ENCODE measurements at regions not wholly inside any gene's neighbourhood (a gene's known extent, or its start where the extent isn't known, plus 50 kb on each side); places are given as distances from the start of the nearest gene placed in this dataset.

DNA sequence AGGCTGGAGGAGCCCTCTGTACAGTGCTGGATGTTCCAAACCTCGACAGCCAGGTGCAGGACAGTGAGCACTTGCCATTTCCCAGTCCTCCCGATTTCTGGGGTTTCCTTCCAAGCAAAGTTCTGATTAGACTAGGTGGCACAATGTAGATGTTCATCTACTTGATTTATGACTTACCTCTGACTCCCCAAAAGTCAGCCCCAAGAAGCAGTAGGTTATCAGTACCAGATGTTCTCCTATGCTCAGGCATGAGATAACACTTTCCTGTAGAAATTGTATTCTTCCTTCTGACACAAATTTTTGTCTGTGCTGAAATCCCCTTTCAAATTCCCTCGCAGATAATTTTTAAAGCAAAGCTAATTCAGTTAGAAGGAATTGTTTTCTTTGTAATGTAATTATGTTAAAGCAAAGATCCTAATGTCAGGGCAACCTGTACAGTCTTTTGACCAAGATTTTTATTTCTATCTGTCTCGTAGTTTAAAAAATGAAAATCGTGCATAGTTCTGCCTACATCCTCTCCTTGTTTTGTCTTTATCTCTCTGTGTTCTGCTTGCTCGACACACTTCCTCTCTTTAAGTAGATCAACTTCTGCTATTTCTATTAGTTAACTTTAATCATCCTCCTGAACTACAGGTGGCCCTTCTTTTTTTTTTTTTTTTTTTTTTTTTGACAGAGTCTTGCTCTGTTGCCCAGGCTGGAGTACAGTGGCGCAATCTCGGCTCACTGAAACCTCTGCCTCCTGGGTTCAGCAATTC lies 102.4 kb upstream of the PJA2 start:
- TF ChIP-seq, protein P1, sequence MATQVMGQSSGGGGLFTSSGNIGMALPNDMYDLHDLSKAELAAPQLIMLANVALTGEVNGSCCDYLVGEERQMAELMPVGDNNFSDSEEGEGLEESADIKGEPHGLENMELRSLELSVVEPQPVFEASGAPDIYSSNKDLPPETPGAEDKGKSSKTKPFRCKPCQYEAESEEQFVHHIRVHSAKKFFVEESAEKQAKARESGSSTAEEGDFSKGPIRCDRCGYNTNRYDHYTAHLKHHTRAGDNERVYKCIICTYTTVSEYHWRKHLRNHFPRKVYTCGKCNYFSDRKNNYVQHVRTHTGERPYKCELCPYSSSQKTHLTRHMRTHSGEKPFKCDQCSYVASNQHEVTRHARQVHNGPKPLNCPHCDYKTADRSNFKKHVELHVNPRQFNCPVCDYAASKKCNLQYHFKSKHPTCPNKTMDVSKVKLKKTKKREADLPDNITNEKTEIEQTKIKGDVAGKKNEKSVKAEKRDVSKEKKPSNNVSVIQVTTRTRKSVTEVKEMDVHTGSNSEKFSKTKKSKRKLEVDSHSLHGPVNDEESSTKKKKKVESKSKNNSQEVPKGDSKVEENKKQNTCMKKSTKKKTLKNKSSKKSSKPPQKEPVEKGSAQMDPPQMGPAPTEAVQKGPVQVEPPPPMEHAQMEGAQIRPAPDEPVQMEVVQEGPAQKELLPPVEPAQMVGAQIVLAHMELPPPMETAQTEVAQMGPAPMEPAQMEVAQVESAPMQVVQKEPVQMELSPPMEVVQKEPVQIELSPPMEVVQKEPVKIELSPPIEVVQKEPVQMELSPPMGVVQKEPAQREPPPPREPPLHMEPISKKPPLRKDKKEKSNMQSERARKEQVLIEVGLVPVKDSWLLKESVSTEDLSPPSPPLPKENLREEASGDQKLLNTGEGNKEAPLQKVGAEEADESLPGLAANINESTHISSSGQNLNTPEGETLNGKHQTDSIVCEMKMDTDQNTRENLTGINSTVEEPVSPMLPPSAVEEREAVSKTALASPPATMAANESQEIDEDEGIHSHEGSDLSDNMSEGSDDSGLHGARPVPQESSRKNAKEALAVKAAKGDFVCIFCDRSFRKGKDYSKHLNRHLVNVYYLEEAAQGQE (IDR thresholded peaks at IDR 0.05; ENCODE audit: insufficient read depth in 1 of 2, low read depth in 2 of 2, low read length in 2 of 2) = no peak
- TF ChIP-seq TAF1 (IDR thresholded peaks at IDR 0.05; ENCODE audit: borderline replicate concordance, insufficient read depth, low read length) (no peak), FOXP2 (optimal IDR thresholded peaks at IDR 0.05; ENCODE audit: borderline replicate concordance, extremely low read depth, extremely low read length, insufficient read depth) (no peak), SIN3A (IDR thresholded peaks at IDR 0.05; ENCODE audit: borderline replicate concordance, insufficient read depth, low read length) (no peak), POLR2AphosphoS5 (IDR thresholded peaks at IDR 0.05; ENCODE audit: low read depth, low read length) (no peak)

DNA sequence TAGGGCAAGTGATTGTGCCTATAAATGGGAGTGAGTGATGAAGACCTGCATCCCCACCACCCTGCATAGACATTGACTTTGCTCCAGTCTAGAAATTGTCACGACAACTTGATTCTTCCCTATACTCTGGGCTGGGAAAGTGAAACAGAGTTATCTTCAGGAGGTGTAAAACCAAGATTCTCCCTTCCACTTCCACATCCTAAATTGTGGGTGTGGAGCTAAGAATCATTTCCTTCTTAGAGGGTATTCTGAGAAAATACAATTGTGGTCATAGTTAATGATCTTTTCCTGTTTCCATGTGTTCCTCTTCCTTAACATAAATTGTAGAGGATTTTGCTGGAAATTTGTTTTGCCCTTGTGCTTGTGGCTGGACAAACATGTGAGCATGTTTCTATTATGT lies 96.8 kb upstream of the PJA2 start:
- TF ChIP-seq, protein P1 (IDR thresholded peaks at IDR 0.05; ENCODE audit: insufficient read depth in 1 of 2, low read depth in 2 of 2, low read length in 2 of 2) = no peak
- TF ChIP-seq TAF1 (IDR thresholded peaks at IDR 0.05; ENCODE audit: borderline replicate concordance, insufficient read depth, low read length) (no peak), POLR2AphosphoS5 (IDR thresholded peaks at IDR 0.05; ENCODE audit: low read depth, low read length) (no peak), SIN3A (IDR thresholded peaks at IDR 0.05; ENCODE audit: borderline replicate concordance, insufficient read depth, low read length) (no peak), FOXP2 (optimal IDR thresholded peaks at IDR 0.05; ENCODE audit: borderline replicate concordance, extremely low read depth, extremely low read length, insufficient read depth) (no peak)

DNA sequence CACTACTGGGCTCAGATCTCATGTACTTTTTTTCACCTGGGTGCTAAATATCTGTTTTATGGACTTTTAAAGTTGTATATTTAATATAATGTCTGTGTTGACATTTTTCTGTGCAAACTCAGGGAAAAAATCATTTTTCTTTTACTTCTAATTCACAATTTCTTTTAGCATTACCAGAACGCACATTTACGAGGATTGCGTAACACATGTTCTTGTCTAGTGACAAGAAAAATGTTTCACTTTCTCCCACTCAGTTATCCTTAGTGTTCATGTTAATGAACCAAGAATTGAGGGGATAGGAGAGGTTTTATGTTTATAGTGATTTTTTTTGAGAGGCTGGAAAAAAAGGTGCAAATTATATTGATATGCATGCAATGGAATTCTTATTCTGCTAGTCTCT lies 86.3 kb upstream of the PJA2 start:
- TF ChIP-seq FOXP2 (optimal IDR thresholded peaks at IDR 0.05; ENCODE audit: borderline replicate concordance, extremely low read depth, extremely low read length, insufficient read depth) (no peak), POLR2AphosphoS5 (IDR thresholded peaks at IDR 0.05; ENCODE audit: low read depth, low read length) (no peak), TAF1 (IDR thresholded peaks at IDR 0.05; ENCODE audit: borderline replicate concordance, insufficient read depth, low read length) (no peak), SIN3A (IDR thresholded peaks at IDR 0.05; ENCODE audit: borderline replicate concordance, insufficient read depth, low read length) (no peak)
- TF ChIP-seq, protein P1 (IDR thresholded peaks at IDR 0.05; ENCODE audit: insufficient read depth in 1 of 2, low read depth in 2 of 2, low read length in 2 of 2) = no peak

- no peak for TF ChIP-seq TAF1 (IDR thresholded peaks at IDR 0.05; ENCODE audit: borderline replicate concordance, insufficient read depth, low read length)
- TF ChIP-seq, protein P1 (IDR thresholded peaks at IDR 0.05; ENCODE audit: insufficient read depth in 1 of 2, low read depth in 2 of 2, low read length in 2 of 2) = no peak
- no peak for TF ChIP-seq SIN3A (IDR thresholded peaks at IDR 0.05; ENCODE audit: borderline replicate concordance, insufficient read depth, low read length)
- no peak for TF ChIP-seq POLR2AphosphoS5 (IDR thresholded peaks at IDR 0.05; ENCODE audit: low read depth, low read length)
- TF ChIP-seq FOXP2 (optimal IDR thresholded peaks at IDR 0.05; ENCODE audit: borderline replicate concordance, extremely low read depth, extremely low read length, insufficient read depth) = no peak
Measured at GRCh38 chr5:109487753-109488420, 78.1 kb upstream of the PJA2 start.

Data from PFSK-1 (cell line).